OCI-LY1 (cell line): ENCODE measurements at regions not wholly inside any gene's neighbourhood (a gene's known extent, or its start where the extent isn't known, plus 50 kb on each side); places are given as distances from the start of the nearest gene placed in this dataset.

Experiments
- H2AFZ ChIP-seq: fragments of 200-600 bp; sonication (generic), shearing (Covaris generic); 2 replicates; pipeline ENCODE4 v1.6.0; 2014; ENCODE audit warnings: antibody characterized with exemption, mild to moderate bottlenecking, low read length
- H3F3A ChIP-seq: fragments of 200-600 bp; sonication (generic), shearing (Covaris generic); 2 replicates; pipeline ENCODE4 v1.6.0; 2014; ENCODE audit warnings: mild to moderate bottlenecking, antibody characterized with exemption, low read length, moderate library complexity; ENCODE audit not compliant: insufficient read depth
- H3K27ac ChIP-seq: fragments of 200-600 bp; sonication (generic); 2 replicates; pipeline ENCODE4 v1.5.1; 2014; ENCODE audit warnings: low read length, mixed run types, mild to moderate bottlenecking, low read depth; ENCODE audit not compliant: poor library complexity, severe bottlenecking
- H3K27me3 ChIP-seq: fragments of 200-600 bp; sonication (generic); 2 replicates; pipeline ENCODE4 v1.6.0; 2014; ENCODE audit warnings: antibody characterized with exemption, mild to moderate bottlenecking, low read length, moderate library complexity; ENCODE audit not compliant: insufficient read depth
- H3K36me3 ChIP-seq: fragments of 200-600 bp; sonication (generic); 2 replicates; pipeline ENCODE4 v1.6.1; 2014; ENCODE audit warnings: mild to moderate bottlenecking, antibody characterized with exemption, low read length, moderate library complexity, mixed read lengths; ENCODE audit not compliant: insufficient read depth
- H3K4me1 ChIP-seq: fragments of 200-600 bp; sonication (generic); 2 replicates; pipeline ENCODE4 v1.5.1; 2014; ENCODE audit warnings: mild to moderate bottlenecking, low read length, moderate library complexity; ENCODE audit not compliant: insufficient read depth, severe bottlenecking
- H3K4me2 ChIP-seq: fragments of 200-600 bp; sonication (generic), shearing (Covaris generic); 2 replicates; pipeline ENCODE4 v1.6.1; 2014; ENCODE audit warnings: low read length
- H3K4me3 ChIP-seq: fragments of 200-600 bp; sonication (generic); 2 replicates; pipeline ENCODE4 v1.5.1; 2014; ENCODE audit warnings: low read length, low read depth, mild to moderate bottlenecking, mixed read lengths; ENCODE audit not compliant: poor library complexity, severe bottlenecking
- H3K79me2 ChIP-seq: fragments of 200-600 bp; shearing (Covaris generic); 2 replicates; pipeline ENCODE4 v1.6.1; 2016; ENCODE audit warnings: mixed run types, low read length, mixed read lengths; ENCODE audit not compliant: insufficient read depth
- H3K9ac ChIP-seq: fragments of 200-600 bp; sonication (generic), shearing (Covaris generic); 2 replicates; pipeline ENCODE4 v1.6.1; 2014; ENCODE audit warnings: mild to moderate bottlenecking, low read length, mixed read lengths
- H3K9me2 ChIP-seq: fragments of 200-600 bp; sonication (generic), shearing (Covaris generic); 2 replicates; pipeline ENCODE4 v1.6.1; 2014; ENCODE audit warnings: low read depth, mild to moderate bottlenecking, low read length, mixed read lengths
- H3K9me3 ChIP-seq: fragments of 200-600 bp; shearing (Covaris generic); 2 replicates; pipeline ENCODE4 v1.6.1; 2014; ENCODE audit warnings: low read length, mixed read lengths
- H4K20me1 ChIP-seq: fragments of 200-600 bp; sonication (generic), shearing (Covaris generic); 2 replicates; pipeline ENCODE4 v1.6.0; 2016; ENCODE audit warnings: mild to moderate bottlenecking, low read length; ENCODE audit not compliant: insufficient read depth
- CTCF ChIP-seq: fragments of 200-600 bp; sonication (generic), shearing (Covaris generic); IDR thresholded peaks from 2 replicates; pipeline ENCODE4 v1.5.1; 2017; ENCODE audit warnings: mild to moderate bottlenecking, antibody characterized with exemption, low read length, moderate library complexity, mixed read lengths
- EZH2 ChIP-seq: fragments of 200-600 bp; sonication (generic), shearing (Covaris generic); IDR thresholded peaks from 2 replicates; pipeline ENCODE4 v1.8.0; 2017; ENCODE audit warnings: borderline replicate concordance, mixed run types, mild to moderate bottlenecking, antibody characterized with exemption, low read length, moderate library complexity, mixed read lengths

- Histone ChIP-seq H3K9me2 (no peaks in the 10 kb centered on the region), H3K9me3 (peaks cover 4% of the 10 kb centered on the region; the same call in 1 of the 2 replicates), H3K27ac (no peak overlapping the region), H3F3A (no peaks in the 10 kb centered on the region), H3K4me2 (no peak overlapping the region), H3K36me3 (no peaks in the 10 kb centered on the region), H2AFZ (no peak overlapping the region), H3K9ac (no peak overlapping the region), H3K4me1 (no peaks in the 10 kb centered on the region), H3K79me2 (no peaks in the 10 kb centered on the region), H3K4me3 (no peak overlapping the region), H3K27me3 (no peaks in the 10 kb centered on the region), H4K20me1 (no peaks in the 10 kb centered on the region)
- TF ChIP-seq EZH2: no peak
- no peak for TF ChIP-seq CTCF
These were observed 442.9 kb downstream of the QKI start for GRCh38 chr6:163857421-163857820.

- no peaks in the 10 kb centered on the region for H3F3A ChIP-seq
- no peaks in the 10 kb centered on the region for H3K9me2 ChIP-seq
- H4K20me1 ChIP-seq: no peaks in the 10 kb centered on the region
- H3K27ac ChIP-seq: no peak overlapping the region
- H3K4me3 ChIP-seq: no peak overlapping the region
- H3K9me3 ChIP-seq: peaks cover 5% of the 10 kb centered on the region; the same call in 1 of the 2 replicates
- H3K4me2 ChIP-seq: no peak overlapping the region
- H3K4me1 ChIP-seq: no peaks in the 10 kb centered on the region
- H3K79me2 ChIP-seq: no peaks in the 10 kb centered on the region
- H3K9ac ChIP-seq: no peak overlapping the region
- no peaks in the 10 kb centered on the region; the same call in 1 of the 2 replicates for H3K27me3 ChIP-seq
- TF ChIP-seq CTCF: no peak
- TF ChIP-seq EZH2: no peak
- H2AFZ ChIP-seq: no peak overlapping the region
- no peaks in the 10 kb centered on the region for H3K36me3 ChIP-seq
These were observed 436.4 kb downstream of the QKI start for GRCh38 chr6:163850874-163851273.

GRCh38 chr6:163844761-163845160 lies 430.2 kb downstream of the QKI start:
- H3K4me2 ChIP-seq: no peak overlapping the region
- TF ChIP-seq EZH2 (no peak), CTCF (no peak)
- no peaks in the 10 kb centered on the region for H3K36me3 ChIP-seq
- H3K4me1 ChIP-seq: no peaks in the 10 kb centered on the region
- no peak overlapping the region for H2AFZ ChIP-seq
- no peak overlapping the region for H3K4me3 ChIP-seq
- H4K20me1 ChIP-seq: no peaks in the 10 kb centered on the region
- H3K9me2 ChIP-seq: no peaks in the 10 kb centered on the region
- H3K27me3 ChIP-seq: no peaks in the 10 kb centered on the region; the same call in 1 of the 2 replicates
- no peaks in the 10 kb centered on the region for H3K79me2 ChIP-seq
- no peak overlapping the region for H3K9ac ChIP-seq
- H3F3A ChIP-seq: no peaks in the 10 kb centered on the region
- H3K9me3 ChIP-seq: no peaks in the 10 kb centered on the region
- H3K27ac ChIP-seq: no peak overlapping the region
